C4-2B (cell line): ENCODE measurements at regions not wholly inside any gene's neighbourhood (a gene's known extent, or its start where the extent isn't known, plus 50 kb on each side); places are given as distances from the start of the nearest gene placed in this dataset.

Source experiments
- H3K27ac ChIP-seq: fragments of 450-650 bp; 2 replicates; pipeline ENCODE4 v1.5.1; 2017
- CTCF ChIP-seq: fragments of 450-650 bp; conservative IDR thresholded peaks from 2 replicates; pipeline ENCODE4 v1.5.1; 2017; ENCODE audit warnings: mild to moderate bottlenecking
- ZFX ChIP-seq: fragments of 450-650 bp; IDR thresholded peaks from 2 replicates; pipeline ENCODE4 v1.6.1; 2017

DNA sequence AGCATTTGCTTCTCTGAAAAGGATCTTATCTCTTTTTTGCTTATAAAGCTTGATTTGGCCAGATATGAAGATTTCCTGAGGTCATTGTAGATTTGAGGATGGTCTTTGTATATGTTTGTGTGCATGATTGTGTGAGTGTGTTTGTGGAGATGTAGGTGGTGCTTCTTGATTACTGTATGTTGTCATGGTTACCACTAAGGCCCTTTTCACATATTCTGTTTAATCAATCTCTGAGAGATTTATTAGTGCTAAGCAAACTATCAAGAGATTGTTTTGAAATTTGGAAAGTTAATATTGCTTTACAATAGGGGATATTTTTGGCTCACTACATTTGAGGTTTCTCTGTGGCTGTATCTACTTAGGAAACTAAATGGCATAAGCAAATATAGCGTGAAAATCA is 191.7 kb downstream of the S1PR1 start:
- TF ChIP-seq CTCF, result no peak
- H3K27ac ChIP-seq, result no peak overlapping the region

DNA sequence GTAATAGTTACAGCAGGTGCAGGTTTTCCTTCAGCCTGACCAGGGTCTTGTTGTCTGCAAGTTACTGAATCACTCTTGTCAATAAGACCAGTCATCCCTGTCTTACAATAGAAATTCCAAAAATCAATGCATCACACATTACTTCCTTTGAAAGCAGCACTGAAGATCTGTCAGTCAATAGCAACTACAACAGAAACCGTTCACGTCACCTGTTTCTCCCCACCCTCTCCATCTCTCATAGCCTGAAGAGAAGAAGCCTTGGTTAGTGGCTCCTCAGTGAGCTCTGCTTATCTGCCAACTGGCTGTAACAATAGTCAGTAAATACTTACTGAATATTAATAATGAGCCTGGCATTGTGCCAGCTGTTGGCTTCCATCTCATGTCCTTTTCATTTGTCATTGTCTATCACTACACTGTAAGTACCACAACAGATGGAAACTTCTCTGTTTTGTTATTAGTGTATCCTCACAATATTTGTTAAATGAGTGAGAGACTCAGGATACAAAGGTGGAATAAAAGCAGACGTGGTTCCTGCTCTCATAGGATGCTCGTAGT is 195.2 kb downstream of the S1PR1 start:
- H3K27ac ChIP-seq, result no peak overlapping the region
- no peak for TF ChIP-seq ZFX
- TF ChIP-seq CTCF, result no peak

- TF ChIP-seq ZFX, result no peak
- no peak for TF ChIP-seq CTCF
- H3K27ac ChIP-seq, result no peak overlapping the region
Measured at GRCh38 chr1:101435831-101436511, 199.2 kb downstream of the S1PR1 start.

DNA sequence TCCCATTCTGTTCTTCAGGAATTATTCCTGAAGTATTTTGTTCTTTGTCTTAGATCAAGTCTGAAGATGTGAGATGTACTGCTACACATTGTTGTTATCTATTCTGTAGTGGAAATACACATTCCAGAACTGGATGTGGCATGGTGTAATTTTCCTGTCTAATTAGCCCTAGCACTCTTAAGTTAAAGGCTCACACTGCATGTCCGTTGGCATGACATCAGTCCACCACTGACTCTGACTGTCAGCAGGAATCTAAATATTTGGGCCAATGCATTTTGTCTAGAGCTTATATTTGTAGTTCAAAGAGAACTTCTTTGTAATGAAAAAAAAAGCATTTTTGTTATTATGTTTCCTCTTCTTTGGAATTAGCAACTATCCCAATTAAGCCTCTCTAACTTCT is 201.0 kb downstream of the S1PR1 start:
- no peak overlapping the region for H3K27ac ChIP-seq
- TF ChIP-seq ZFX (no peak), CTCF (no peak)

DNA sequence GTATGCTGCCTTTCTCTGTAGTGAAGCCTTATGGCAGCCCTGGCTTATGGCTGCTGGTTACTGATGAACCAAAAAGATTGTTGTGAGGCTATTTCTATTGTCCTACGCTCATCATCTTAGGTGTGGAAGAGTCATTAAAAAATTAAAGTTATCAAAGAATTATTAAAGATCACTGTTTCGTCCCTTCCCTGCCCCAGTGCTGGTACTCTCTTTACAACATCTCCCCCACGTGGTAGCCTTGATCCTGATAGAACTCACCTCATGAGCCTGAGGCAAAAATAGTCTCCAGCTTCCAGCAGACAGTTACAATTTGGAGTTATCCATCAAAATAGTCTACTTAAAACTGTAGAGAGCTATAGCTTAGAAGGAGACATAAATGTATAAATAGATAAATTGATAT is 201.5 kb downstream of the S1PR1 start:
- H3K27ac ChIP-seq, result no peak overlapping the region
- TF ChIP-seq CTCF (peak; percentile 37), ZFX (no peak)

GRCh38 chr1:101440485-101440884 is 203.7 kb downstream of the S1PR1 start:
- no peak overlapping the region for H3K27ac ChIP-seq

DNA sequence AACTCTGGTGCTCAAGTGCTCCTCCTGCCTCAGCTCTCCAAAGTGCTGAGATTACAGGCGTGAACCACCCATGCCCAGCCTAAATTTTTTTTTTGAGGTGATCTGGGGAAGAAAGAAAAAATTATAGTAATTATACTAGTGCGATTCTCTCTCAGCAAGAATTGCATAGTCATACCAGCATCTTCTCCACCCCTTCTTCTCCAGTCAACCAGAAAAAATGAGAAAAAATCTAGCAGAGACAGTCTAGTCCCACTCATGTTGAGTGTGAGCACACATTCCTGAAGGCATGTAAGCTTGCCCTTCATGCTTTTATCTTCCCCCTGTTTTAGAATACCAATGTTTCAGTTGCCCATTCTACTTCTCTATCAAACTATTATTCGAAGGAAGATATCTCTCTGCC is 207.6 kb downstream of the S1PR1 start:
- TF ChIP-seq ZFX (no peak), CTCF (no peak)

More at GRCh38 chr1:101440485-101440884, 203.7 kb downstream of the S1PR1 start:
- no peak for TF ChIP-seq ZFX

More for the DNA sequence above, 207.6 kb downstream of the S1PR1 start:
- H3K27ac ChIP-seq, result no peak overlapping the region
